ENCODE measurements at regions not wholly inside any gene's neighbourhood (a gene's known extent, or its start where the extent isn't known, plus 50 kb on each side); places are given as distances from the start of the nearest gene placed in this dataset.

DNA sequence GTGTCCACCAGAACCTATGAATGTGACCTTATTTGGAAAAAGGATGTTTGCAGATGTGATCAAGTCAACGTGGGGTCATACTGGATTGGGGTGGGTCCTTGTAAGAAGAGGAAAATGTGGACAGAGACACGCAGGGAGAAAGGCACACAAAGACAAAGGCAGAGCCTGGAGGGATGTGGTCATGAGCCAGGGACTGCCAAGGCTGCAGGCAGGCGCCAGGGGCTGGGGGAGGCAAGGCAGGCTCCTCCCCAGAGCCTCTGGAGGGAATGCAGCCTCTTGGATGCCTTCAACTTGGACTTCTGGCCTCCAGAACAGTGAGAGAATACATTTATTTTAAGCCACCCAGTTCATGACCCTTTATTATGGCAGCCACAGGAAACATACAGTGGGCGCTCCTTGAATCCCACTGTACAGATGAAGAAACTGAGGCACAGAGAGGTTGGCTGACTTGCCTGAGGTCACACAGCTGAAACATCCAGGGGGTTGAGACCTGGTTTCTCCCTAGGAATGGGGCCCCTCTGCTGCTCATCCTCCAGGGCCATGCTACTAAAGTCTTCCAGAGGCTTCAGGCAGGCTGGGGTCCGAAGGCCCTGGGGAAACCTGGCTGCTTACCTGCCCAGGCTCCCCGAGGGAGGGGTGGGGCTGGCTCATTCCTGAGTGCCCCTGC, 99.7 kb downstream of the RFLNA start:
- Histone ChIP-seq H3K27ac (peak overlapping the region; percentile 95 to 96), H3K4me3 (no peak overlapping the region)
- TF ChIP-seq, protein P1, sequence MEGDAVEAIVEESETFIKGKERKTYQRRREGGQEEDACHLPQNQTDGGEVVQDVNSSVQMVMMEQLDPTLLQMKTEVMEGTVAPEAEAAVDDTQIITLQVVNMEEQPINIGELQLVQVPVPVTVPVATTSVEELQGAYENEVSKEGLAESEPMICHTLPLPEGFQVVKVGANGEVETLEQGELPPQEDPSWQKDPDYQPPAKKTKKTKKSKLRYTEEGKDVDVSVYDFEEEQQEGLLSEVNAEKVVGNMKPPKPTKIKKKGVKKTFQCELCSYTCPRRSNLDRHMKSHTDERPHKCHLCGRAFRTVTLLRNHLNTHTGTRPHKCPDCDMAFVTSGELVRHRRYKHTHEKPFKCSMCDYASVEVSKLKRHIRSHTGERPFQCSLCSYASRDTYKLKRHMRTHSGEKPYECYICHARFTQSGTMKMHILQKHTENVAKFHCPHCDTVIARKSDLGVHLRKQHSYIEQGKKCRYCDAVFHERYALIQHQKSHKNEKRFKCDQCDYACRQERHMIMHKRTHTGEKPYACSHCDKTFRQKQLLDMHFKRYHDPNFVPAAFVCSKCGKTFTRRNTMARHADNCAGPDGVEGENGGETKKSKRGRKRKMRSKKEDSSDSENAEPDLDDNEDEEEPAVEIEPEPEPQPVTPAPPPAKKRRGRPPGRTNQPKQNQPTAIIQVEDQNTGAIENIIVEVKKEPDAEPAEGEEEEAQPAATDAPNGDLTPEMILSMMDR (IDR thresholded peaks at IDR 0.05) = no peak
- DNase-seq (ENCODE audit: low spot score) = no peak

GRCh38 chr12:124393831-124394230, 98.9 kb downstream of the RFLNA start:
- no peak for DNase-seq (ENCODE audit: low spot score)
- peak overlapping the region; percentile 95 to 96 for H3K27ac ChIP-seq
- TF ChIP-seq, protein P1 (IDR thresholded peaks at IDR 0.05) = no peak
- H3K4me3 ChIP-seq = no peak overlapping the region

- TF ChIP-seq, protein P1 (IDR thresholded peaks at IDR 0.05) = no peak
- DNase-seq (ENCODE audit: low spot score) = no peak
- peak overlapping the region; percentile 95 to 96 for H3K27ac ChIP-seq
- no peak overlapping the region for H3K4me3 ChIP-seq
Measured at GRCh38 chr12:124393414-124393790, 98.5 kb downstream of the RFLNA start.

- DNase-seq (ENCODE audit: low spot score) = peak; percentile 98
- TF ChIP-seq, protein P1 (IDR thresholded peaks at IDR 0.05) = no peak
- Histone ChIP-seq H3K4me3 (no peak overlapping the region), H3K27ac (peak overlapping the region; percentile 95 to 96)
Measured at GRCh38 chr12:124392667-124393413, 97.9 kb downstream of the RFLNA start.

- DNase-seq (ENCODE audit: low spot score) = no peak
- TF ChIP-seq, protein P1 (IDR thresholded peaks at IDR 0.05) = no peak
- Histone ChIP-seq H3K4me3 (no peak overlapping the region), H3K27ac (peak overlapping the region; percentile 95 to 96)
Measured at GRCh38 chr12:124392271-124392666, 97.4 kb downstream of the RFLNA start.

GRCh38 chr12:124391340-124392261, 96.7 kb downstream of the RFLNA start:
- peak overlapping the region; percentile 95 to 96 for H3K27ac ChIP-seq
- H3K4me3 ChIP-seq = peak overlapping the region; percentile 29
- TF ChIP-seq, protein P1 (IDR thresholded peaks at IDR 0.05) = no peak
- DNase-seq (ENCODE audit: low spot score) = no peak

Data from coronary artery (tissue), 2 donors.